ENCODE measurements at regions not wholly inside any gene's neighbourhood (a gene's known extent, or its start where the extent isn't known, plus 50 kb on each side); places are given as distances from the start of the nearest gene placed in this dataset.
"Not testable (repeated sequence)": the region's sequence is repeated elsewhere in the genome, so short reads cannot be mapped to it uniquely, and the experiment has no call there.

- not testable (repeated sequence) for TF ChIP-seq CTCF (IDR thresholded peaks at IDR 0.05); POLR2AphosphoS5 (IDR thresholded peaks at IDR 0.05; ENCODE audit: low read depth, low read length)
Observed at GRCh38 chr13:25019741-25020140, 76.2 kb upstream of the PABPC3 start.
